H1 (cell line): ENCODE measurements at regions not wholly inside any gene's neighbourhood (a gene's known extent, or its start where the extent isn't known, plus 50 kb on each side); places are given as distances from the start of the nearest gene placed in this dataset.

Experiments used
- JUND ChIP-seq: IDR thresholded peaks from 2 replicates; pipeline ENCODE4 v1.6.1; 2011; ENCODE audit warnings: mild to moderate bottlenecking, improper control_type of control experiment, low read length
- RNF2 ChIP-seq: fragments of 200-900, 300-1000 bp; sonication (generic); IDR thresholded peaks from 2 replicates; pipeline ENCODE4 v1.7.1; 2016; ENCODE audit warnings: borderline replicate concordance, low read depth, mild to moderate bottlenecking, antibody characterized with exemption, low read length; ENCODE audit not compliant: poor library complexity, severe bottlenecking; ENCODE audit errors: missing control alignments
- SRF ChIP-seq: IDR thresholded peaks from 2 replicates; pipeline ENCODE4 v1.6.1; 2011; ENCODE audit warnings: mild to moderate bottlenecking, low read depth, low read length, moderate library complexity
- TAF1 ChIP-seq: IDR thresholded peaks from 2 replicates; pipeline ENCODE4 v1.6.1; 2011; ENCODE audit warnings: mild to moderate bottlenecking, low read depth, low read length

GRCh38 chr12:92002673-92003382 is 142.8 kb downstream of the BTG1 start (continued):
- TF ChIP-seq TAF1: no peak
- no peak for TF ChIP-seq RNF2
- TF ChIP-seq JUND: no peak
- TF ChIP-seq SRF: no peak
